GM19452 (cell line): ENCODE measurements at regions not wholly inside any gene's neighbourhood (a gene's known extent, or its start where the extent isn't known, plus 50 kb on each side); places are given as distances from the start of the nearest gene placed in this dataset.

Experiments
- ATAC-seq: cut with Tn5 transposase; IDR thresholded peaks from one replicate; pipeline ENCODE4 v1.9.1; 2021; ENCODE audit not compliant: unreplicated experiment

DNA sequence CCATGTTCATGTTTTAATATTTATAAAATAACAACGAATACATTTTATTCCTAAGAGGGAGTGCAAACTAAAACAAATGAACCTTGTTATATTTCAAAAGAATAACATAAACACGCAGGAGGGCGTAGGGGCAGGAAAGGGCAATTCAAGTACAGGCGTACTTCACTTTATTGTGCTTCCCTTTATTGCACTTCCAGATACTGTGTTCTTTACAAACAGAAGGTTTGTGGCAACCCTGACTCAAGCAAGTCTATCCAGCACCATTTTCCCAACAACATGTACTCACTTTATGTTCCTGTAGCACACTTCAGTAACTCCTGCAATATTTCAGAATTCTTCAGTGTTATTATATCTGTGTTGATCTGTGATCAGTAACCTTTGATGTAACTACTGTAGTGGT, 84.6 kb upstream of the PLEKHA5 start:
- no peak for ATAC-seq

DNA sequence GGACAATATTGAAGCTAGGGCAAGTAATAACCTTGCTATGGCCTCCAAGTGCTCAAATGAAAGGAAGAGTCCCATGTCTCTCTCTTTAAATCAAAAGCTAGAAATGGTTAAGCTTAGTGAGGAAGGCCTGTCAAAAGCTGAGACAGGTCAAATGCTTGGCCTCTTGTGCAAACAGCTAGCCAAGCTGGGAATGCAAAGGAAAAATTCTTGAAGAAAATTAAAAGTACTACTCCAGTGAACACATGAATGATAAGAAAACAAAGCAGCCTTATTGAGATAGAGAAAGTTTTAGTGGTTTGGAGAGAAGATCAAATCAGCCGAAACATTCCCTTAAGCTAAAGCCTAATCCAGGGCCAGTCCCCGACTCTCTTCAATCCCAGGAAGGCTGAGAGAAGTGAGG, 84.1 kb upstream of the PLEKHA5 start:
- no peak for ATAC-seq

DNA sequence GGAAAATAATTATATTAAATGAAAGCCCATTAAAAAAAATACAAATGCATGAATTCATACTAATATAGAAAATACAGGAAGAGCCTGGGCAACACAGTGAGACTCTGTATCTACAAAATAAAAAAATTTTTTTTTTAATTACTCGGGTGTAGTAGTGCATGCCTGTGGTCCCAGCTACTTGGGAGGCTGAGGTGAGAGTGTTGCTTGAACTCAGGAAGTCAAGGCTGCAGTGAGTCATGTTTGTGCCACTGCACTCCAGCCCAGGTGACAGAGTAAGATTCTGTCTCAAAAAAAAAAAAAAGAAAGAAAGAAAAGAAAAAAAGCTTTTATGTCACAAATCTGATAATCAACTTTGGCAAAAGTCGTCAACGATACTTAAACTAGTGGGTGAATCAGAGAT, 80.6 kb upstream of the PLEKHA5 start:
- ATAC-seq, result no peak

DNA sequence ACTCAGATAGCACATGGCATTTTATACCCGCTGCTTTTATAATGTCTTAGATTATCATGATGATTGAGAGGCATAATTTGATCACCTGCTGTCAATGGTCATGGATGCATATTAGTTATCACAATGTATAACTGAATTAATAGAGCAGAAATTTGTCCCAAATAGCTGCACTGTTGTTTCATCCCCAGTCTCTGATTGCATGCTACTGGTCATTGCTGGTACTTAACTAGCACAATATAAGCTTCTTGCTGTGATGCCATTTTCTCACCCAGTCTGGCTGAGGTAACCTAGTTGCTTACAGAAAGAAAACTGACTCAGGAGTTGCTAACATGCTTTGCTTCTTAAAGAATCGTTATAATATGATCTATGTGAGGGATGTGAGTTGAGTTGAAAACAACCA, 76.8 kb upstream of the PLEKHA5 start:
- ATAC-seq, result no peak

DNA sequence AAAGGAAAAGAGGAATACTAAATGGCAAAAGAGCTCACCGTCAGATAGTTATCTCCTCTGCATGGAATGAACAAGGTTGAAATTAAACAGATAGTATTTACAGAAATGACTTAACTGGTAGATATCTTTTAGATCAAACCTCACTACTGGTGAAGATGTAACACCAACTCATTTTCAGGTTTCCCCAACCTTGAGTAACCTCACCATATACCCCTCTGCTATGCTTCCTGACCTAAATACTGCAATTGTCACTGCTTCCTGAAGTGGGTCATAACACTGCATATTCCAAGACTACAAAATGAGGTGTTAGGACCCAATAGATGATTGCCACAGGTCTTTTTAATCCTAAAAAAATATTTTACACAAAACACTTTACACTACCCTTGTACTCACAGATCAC, 76.3 kb upstream of the PLEKHA5 start:
- no peak for ATAC-seq

DNA sequence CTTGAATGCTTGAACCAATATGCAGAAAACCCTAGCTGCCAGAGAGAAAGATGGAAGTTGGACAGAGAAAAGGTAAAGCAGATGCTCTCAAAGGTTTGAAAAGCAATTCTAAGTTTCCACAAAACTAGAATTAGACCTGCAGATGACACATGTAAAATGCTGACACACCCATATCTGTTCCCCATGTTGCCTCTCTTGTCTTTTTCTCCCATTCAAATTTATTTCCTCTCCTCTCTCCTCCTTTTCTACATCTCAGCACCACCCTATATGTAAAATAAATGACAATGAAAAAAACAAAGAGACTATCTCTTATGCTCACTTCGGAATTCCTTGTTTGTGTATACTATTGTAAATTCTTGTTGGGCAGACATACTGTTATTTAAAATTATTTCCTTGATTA, 75.5 kb upstream of the PLEKHA5 start:
- no peak for ATAC-seq

DNA sequence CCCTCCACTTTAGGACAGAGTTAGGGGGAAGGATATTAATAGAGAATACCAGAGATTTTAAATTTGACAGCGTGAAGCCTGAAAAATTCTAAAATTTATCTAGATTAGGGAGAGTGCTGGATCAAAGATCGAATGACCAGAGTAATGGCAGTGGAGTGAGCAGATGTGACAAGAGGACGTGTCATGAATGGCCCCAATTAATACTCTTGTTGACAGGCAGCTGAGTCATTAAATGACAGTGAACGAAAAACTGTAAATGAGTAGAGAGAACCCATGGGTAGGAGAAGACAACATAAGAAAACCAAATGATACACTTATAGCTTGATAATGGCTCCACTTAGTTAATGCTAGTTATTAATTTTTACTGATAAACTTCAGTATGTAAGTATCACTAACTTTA, 73.9 kb upstream of the PLEKHA5 start:
- ATAC-seq, result no peak

DNA sequence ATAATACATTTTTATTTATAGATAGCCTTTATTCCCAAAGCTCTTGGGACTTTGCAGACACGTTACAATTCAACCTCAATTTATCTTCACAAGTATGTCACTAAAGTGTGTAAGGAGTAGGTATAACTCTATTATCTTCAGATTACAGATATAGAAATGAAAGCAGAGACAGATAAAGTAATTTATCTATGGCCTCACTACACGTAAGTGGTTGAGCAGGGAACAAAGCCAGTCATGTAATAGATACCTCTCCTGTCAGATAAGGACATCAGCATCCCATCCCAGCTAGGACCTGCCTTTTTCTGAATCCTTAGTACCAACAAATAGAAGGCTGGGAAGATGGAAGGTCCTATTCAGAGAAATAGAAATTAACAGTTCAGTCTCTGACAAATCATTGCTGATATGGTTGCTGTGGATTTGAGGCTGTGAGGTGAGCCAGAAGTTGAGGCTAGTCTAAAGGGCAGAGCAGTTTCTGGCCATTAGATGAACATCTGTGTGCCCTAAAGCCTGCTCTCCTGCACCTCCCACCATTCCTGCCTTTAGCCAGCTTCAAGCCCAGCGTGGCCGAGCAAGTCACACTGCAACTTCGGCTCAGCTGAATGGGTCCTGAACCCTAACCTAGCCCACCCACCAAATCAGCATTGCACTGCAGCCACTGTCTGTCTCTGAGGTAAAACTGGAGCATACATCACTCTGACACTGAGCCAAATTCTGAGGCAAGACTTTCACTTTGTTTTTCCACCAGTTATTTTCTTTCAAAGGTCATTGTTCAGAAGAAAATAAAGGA, 71.1 kb upstream of the PLEKHA5 start:
- no peak for ATAC-seq

DNA sequence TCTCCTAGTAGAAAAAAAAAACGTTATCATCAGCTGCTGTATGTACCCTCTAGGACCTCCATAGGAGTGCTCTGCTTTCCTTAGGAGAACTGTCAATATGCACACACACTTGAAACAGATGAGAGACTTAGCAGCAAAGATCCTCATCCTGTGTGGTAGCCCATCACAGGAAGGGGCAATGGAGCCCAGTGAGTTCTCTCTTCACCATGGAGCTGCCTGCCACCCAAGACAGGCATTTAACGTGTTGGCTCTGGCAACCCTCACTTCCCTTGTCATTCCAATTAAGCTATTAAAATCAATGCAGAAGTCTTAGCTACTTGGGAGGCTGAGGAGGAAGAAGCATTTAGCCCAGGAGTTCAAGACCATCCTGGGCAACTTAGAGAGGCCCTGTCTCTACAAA, 64.8 kb upstream of the PLEKHA5 start:
- no peak for ATAC-seq

DNA sequence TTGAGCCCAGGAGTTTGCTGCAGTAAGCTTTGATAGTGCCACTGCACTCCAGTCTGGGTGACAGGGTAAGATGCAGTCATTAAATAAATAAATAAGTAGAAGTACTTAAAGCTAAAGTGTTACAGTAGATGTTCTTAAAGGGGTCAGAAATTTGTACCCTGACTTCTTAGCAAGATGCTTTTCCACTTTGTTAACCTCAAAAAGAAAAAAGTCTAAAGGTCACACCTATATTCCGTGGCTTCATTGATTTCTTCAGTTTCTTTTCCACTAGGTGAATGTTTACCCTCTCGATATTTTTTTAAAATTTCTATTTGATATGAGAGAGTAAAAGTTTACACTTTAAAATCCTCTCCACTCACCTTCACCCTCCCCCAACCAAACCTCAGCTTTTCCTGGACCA, 64.3 kb upstream of the PLEKHA5 start:
- ATAC-seq, result no peak

DNA sequence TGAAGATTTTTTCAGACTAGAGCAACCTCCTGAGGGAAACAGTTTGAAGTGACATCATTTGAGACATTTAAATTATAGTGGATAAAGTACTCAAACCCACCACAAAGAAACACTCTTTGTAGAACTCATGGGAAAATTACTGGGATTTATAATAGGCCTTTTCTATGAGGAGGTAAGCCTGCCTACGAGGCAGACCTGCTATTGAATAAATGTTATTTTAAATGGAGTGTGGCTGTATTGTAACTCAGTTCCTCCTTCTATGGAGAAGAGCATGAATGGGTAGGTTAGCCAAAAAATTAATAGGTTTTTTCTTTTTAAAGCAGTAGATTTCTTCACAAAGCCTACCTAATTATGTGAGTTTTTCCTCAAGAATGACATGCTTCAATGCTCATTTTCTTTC, 63.7 kb upstream of the PLEKHA5 start:
- ATAC-seq, result no peak

DNA sequence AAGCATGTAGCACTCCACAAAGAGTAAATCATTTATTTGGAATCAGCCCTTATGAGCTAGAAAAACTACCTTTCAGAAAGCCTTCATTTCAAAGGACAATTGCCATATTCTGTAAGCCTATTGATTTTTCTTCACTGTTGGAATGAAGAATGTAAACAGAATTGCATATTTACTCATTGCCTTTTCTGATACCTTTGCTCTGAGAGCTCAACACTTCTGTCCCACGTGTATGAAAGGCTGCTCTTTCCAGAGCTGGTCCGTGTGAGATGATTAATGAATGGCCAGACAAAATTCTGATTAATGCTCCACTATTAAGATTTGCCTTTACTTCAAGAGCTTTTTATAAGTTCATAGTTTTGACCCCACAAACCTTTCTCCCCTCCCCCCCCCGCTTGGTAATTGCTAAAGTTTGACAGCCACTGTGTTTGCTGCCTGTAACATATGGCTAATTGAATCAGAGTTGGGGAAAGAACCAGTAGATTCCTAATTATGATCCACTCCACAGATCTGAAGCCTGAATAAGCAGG, 63.0 kb upstream of the PLEKHA5 start:
- no peak for ATAC-seq

DNA sequence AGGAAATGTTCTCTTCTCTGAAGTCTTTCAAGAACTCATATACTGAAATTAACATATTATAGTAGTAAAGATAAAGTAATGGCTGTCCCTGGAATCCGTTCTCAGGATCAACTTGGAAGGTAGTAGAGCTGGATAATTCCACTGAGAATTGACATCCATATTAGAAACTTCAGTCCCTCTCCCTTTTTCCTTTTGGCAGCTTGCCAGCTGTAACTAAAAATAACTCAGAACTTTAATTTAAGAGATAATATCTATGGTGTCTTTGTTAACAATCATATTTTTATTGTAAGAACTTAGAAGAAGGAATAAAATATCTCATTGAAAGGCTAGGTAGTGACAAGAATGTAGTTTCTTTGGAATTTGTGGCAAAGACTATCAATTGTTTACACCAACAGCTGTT, 61.4 kb upstream of the PLEKHA5 start:
- ATAC-seq, result no peak

DNA sequence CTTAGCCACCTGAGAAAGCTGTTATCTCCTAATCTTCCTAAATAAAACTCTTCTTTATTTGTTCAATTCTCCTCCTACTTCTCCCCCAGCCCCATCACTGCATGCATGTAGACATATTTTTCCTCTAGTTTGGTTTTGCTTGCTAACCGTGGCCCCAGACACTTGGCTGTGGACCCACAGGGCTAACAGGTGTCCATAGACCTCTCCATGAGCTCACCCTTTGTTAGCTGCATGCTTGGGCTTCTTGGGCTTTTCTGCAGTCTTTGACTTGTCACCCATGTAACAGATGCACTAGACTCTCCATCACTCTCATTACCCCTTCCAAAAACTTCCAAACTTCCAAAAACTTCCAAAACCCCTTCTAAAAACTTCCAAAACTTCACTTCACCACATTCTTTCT, 59.2 kb upstream of the PLEKHA5 start:
- no peak for ATAC-seq

DNA sequence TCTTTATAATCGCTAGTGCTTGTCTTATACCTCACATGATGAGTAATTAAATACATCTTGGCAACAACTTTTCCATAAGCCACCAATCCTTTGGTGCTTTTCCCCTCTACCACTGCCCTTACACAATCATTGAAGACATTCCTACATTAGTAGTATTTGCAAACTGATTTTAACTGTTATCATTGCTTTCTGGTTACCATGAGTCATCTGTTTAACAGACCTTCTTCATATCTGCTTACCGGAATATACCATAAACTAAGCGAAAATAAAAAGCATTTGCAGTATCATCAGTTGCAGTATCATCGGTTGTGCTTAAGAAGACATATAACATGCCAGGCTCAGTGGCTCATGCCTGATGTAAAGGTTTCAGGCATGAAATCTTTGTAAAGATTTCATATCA, 54.8 kb upstream of the PLEKHA5 start:
- ATAC-seq, result no peak

DNA sequence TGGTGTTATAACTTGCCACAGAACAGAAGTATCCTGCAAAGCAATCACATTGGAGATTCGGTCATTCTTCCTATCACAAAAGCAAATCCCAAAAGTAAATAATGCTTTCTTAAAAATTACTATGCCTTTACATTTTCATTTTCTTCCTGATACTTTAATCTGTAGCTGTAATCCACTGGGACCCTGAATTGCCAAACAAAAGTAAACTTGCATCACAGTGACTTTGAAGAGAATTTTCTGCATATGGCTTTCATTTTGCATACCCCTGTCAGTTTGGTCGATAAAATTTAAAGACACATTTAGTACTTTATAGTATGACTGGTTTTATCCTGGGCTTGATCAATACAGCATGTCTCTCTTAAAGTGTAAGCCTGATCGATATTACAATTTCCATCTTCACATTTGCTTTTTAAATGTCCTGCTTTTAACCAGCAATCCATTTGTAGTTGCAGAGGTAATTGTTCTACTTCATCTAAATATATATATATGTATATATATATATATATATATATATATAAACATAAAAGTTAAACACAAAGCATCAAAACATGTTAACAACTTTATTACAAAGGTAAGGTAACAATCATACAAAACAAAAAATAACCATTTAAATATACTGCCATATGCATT, 53.7 kb upstream of the PLEKHA5 start:
- no peak for ATAC-seq
